Activated CD8-positive, alpha-beta T cell treated with anti-CD3 and anti-CD28 coated beads for 36 hours (primary cell): ENCODE measurements at regions not wholly inside any gene's neighbourhood (a gene's known extent, or its start where the extent isn't known, plus 50 kb on each side); places are given as distances from the start of the nearest gene placed in this dataset.

Experiments
- ATAC-seq: fragments of 200-7000 bp; cut with Tn5 transposase; one replicate; pipeline ENCODE4 v1.10.0; 2021; ENCODE audit warnings: mild to moderate bottlenecking, moderate library complexity
- CTCF ChIA-PET: fragments of 350-600 bp; sonication (Branson Sonifier 250); formaldehyde crosslinking; loops from one replicate; lab custom pipeline; 2021; ENCODE audit warnings: antibody characterized with exemption; lab: Charles Lee
- POLR2A ChIA-PET: fragments of 350-600 bp; sonication (Branson Sonifier 250); formaldehyde crosslinking; loops from one replicate; lab custom pipeline; 2021; ENCODE audit warnings: antibody characterized with exemption; lab: Charles Lee
- DNase-seq: peaks from one replicate; pipeline ENCODE4 v3.0.0-alpha.2; 2020
- H3K27ac Mint-ChIP-seq: one replicate; pipeline ENCODE4 v1.8.0; 2021; ENCODE audit warnings: mild to moderate bottlenecking, mixed read lengths
- H3K27me3 Mint-ChIP-seq: one replicate; pipeline ENCODE4 v1.8.0; 2021; ENCODE audit warnings: mixed read lengths
- H3K36me3 Mint-ChIP-seq: one replicate; pipeline ENCODE4 v1.8.0; 2021; ENCODE audit warnings: low read depth, mixed read lengths
- H3K4me1 Mint-ChIP-seq: one replicate; pipeline ENCODE4 v1.8.0; 2021; ENCODE audit warnings: low read depth, mixed read lengths
- H3K4me3 Mint-ChIP-seq: one replicate; pipeline ENCODE4 v1.8.0; 2021; ENCODE audit warnings: mild to moderate bottlenecking, moderate library complexity, mixed read lengths
- H3K9me3 Mint-ChIP-seq: one replicate; pipeline ENCODE4 v1.8.0; 2021; ENCODE audit warnings: mixed read lengths
- CTCF ChIP-seq: fragments of 200-600 bp; IDR thresholded peaks from one replicate; pipeline ENCODE4 v1.8.0; 2022; ENCODE audit warnings: antibody characterized with exemption, mild to moderate bottlenecking
- intact Hi-C: fragments of 100-400 bp; cut with micrococcal nuclease; formaldehyde crosslinking; loops from one replicate; pipeline ENCODE4 v1.10.0; 2022

GRCh38 chr1:239250353-239251035, 135.9 kb upstream of the CHRM3 start:
- DNase-seq (no peak), ATAC-seq (no peak)
- no peaks in the 10 kb centered on the region for H3K36me3 Mint-ChIP-seq
- H3K27ac Mint-ChIP-seq, result no peak overlapping the region
- no peaks in the 10 kb centered on the region for H3K4me1 Mint-ChIP-seq
- no peak for TF ChIP-seq CTCF
- H3K4me3 Mint-ChIP-seq, result no peak overlapping the region
- H3K27me3 Mint-ChIP-seq, result no peaks in the 10 kb centered on the region
- H3K9me3 Mint-ChIP-seq, result no peaks in the 10 kb centered on the region
- intact Hi-C loops, result no loop called here
- CTCF ChIA-PET, result no interaction called here
- POLR2A ChIA-PET, result no interaction called here

- H3K27me3 Mint-ChIP-seq, result no peaks in the 10 kb centered on the region
- H3K9me3 Mint-ChIP-seq, result no peaks in the 10 kb centered on the region
- intact Hi-C loops, result no loop called here
- ChIA-PET CTCF (no interaction called here), POLR2A (no interaction called here)
- no peak for TF ChIP-seq CTCF
- no peaks in the 10 kb centered on the region for H3K36me3 Mint-ChIP-seq
- H3K4me1 Mint-ChIP-seq, result no peaks in the 10 kb centered on the region
- DNase-seq (no peak), ATAC-seq (no peak)
- H3K4me3 Mint-ChIP-seq, result no peak overlapping the region
- no peak overlapping the region for H3K27ac Mint-ChIP-seq
Observed at GRCh38 chr1:239247285-239247684, 139.1 kb upstream of the CHRM3 start.

GRCh38 chr1:239244084-239244483, 142.3 kb upstream of the CHRM3 start:
- Mint-ChIP-seq H3K4me3 (no peak overlapping the region), H3K9me3 (no peaks in the 10 kb centered on the region), H3K36me3 (no peaks in the 10 kb centered on the region), H3K27ac (no peak overlapping the region), H3K27me3 (no peaks in the 10 kb centered on the region), H3K4me1 (no peaks in the 10 kb centered on the region)
- intact Hi-C loops, result no loop called here
- DNase-seq (no peak), ATAC-seq (no peak)
- CTCF ChIA-PET, result no interaction called here
- POLR2A ChIA-PET, result no interaction called here
- TF ChIP-seq CTCF, result no peak

- no peak for TF ChIP-seq CTCF
- ATAC-seq (no peak), DNase-seq (no peak)
- no peaks in the 10 kb centered on the region for H3K36me3 Mint-ChIP-seq
- ChIA-PET CTCF (no interaction called here), POLR2A (no interaction called here)
- H3K4me1 Mint-ChIP-seq, result no peaks in the 10 kb centered on the region
- H3K9me3 Mint-ChIP-seq, result no peaks in the 10 kb centered on the region
- H3K27me3 Mint-ChIP-seq, result no peaks in the 10 kb centered on the region
- intact Hi-C loops, result no loop called here
- H3K27ac Mint-ChIP-seq, result no peak overlapping the region
- no peak overlapping the region for H3K4me3 Mint-ChIP-seq
Observed at GRCh38 chr1:239243006-239243405, 143.4 kb upstream of the CHRM3 start.

- ChIA-PET POLR2A (no interaction called here), CTCF (no interaction called here)
- Mint-ChIP-seq H3K4me3 (no peak overlapping the region), H3K4me1 (no peaks in the 10 kb centered on the region), H3K9me3 (no peaks in the 10 kb centered on the region), H3K27ac (no peak overlapping the region), H3K27me3 (no peaks in the 10 kb centered on the region), H3K36me3 (no peaks in the 10 kb centered on the region)
- intact Hi-C loops, result no loop called here
- ATAC-seq (no peak), DNase-seq (no peak)
- no peak for TF ChIP-seq CTCF
Observed at GRCh38 chr1:239242404-239242803, 144.0 kb upstream of the CHRM3 start.
